Stimulated activated CD4-positive, alpha-beta T cell treated with anti-CD3 and anti-CD28 coated beads, TNF-alpha, amount 100 ng/mL, for 4 hours (primary cell): ENCODE measurements at regions not wholly inside any gene's neighbourhood (a gene's known extent, or its start where the extent isn't known, plus 50 kb on each side); places are given as distances from the start of the nearest gene placed in this dataset.
"Not testable (repeated sequence)": the region's sequence is repeated elsewhere in the genome, so short reads cannot be mapped to it uniquely, and the experiment has no call there.

ENCODE experiments used
- DNase-seq, 3 experiments: peaks; one replicate each; pipeline ENCODE4 v3.0.0-alpha.2; 2020; ENCODE audit warnings: low read depth in 3 of 3

DNA sequence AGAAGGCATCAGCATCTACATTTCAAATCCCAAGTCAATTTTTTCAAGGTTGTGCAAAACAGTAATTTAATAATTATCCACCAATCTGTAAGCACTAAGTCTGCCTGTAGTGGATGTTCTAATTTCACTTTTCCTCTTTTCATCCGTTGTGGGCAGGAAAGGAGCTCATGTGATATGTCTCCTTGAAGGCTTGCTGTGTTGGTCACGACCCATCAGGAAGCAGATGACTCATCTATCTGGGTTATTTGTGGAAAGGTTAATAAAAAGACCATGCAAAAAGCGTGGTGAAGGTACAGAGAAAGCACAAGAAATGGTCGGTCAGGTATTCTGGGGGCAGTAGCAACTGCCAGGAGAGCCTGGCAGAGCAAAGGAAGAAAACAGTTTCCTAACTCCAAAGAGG, 476.7 kb upstream of the RAB6C start:
- DNase-seq, result no peak

DNA sequence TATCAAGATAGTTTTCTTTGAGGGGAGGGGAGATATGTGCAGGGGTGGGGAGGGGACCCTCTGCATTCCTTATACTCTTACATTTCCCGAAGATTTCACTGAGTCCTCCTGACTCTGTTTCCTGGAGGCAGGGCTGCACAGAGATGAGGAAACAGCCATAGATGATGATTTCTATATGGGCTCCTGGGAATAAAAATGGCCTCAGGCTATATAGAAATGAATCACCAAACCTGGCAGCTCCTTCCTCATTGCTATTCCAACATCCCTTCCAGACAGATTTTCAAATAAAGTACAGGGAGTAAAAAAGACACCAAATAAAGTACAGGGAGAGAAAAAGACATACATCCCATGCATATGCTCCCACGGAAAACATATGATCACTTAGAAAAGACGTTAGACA, 474.8 kb upstream of the RAB6C start:
- no peak for DNase-seq

DNA sequence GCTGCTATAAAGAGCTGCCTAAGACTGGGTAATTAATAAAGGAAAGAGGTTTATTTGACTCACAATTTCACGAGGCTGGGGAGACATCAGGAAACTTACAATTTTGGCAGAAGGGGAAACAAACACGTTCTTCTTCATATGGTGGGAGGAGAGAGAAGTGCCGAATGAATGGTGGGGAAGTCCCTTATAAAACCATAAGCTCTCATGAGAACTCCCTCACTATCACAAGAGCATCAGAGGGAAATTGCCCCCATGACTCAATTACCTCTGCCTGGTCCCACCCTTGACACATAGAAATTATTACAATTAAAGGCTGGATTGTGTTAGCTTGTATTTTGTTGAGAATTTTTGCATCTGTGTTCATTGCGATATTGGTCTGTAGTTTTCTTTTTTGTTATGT, 460.5 kb upstream of the RAB6C start:
- DNase-seq, result no peak

DNA sequence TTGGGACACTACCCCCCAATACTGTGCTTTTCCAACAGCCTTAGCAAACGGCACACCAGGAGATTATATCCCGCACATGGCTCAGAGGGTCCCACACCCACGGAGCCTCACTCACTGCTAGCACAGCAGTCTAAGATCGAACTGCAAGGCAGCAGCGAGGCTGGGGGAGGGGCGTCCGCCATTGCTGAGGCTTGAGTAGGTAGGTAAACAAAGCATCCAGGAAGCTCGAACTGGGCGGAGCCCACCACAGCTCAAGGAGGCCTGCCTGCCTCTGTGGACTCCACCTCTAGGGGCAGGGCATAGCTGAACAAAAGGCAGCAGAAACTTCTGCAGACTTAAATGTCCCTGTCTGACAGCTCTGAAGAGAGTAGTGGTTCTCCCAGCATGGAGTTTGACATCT, 447.3 kb upstream of the RAB6C start:
- not testable (repeated sequence) for DNase-seq

DNA sequence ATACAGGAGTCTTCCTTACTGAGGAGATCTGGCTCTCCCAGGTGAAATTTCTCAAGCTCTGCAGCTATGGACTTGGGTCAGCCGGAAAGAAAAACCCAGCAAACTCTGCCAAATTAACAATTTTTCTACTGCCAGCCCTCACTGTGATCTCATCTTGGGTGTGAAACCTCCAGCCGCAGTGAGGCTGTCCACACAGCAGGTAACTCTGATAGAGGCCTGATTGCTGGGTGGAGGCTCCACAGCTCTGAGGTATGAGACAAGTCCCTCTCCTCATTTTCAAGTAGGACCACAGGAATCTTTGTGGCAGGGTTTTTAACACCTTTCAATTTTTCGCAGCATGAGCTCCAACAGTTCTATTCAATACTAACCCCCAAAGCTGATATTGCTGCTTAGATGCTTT, 430.6 kb upstream of the RAB6C start:
- no peak for DNase-seq

DNA sequence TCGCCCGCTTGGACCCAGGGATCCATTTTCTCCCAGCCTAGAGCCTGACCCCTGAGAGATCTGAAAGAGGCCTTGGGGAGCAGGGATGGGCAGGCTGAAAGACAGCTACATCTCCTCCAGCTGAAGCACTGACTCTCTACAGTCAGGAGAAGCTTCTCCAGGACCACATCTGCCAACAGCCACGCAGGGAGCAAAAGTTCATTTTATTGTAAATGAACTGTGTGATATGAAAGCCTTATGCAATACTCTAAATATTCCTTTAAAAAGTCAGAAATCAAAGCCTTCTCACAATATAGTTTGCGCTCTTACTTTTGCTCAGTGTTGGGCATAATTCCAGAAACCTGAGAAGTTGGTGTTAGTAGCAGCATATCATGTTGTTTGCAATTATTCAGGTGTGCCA, 428.9 kb upstream of the RAB6C start:
- no peak for DNase-seq

DNA sequence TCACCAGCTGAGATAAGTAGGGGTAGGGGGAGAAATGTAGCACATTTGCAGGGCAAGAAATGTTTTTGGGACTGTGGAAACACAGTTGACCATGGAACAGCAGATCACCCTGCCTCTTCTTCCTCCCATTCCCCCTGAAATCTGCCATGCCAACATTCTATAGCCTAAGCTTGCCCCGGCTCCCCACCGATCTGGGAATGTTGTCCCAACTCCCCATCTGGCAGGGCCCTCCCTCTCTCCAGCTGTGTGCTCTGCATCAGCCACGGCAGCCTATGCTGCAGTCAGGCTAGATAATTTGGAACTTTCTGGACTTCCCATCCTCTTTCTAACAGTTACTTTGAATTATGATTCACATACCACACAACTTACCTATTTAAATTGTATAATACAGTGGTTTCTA, 425.1 kb upstream of the RAB6C start:
- DNase-seq, result no peak

DNA sequence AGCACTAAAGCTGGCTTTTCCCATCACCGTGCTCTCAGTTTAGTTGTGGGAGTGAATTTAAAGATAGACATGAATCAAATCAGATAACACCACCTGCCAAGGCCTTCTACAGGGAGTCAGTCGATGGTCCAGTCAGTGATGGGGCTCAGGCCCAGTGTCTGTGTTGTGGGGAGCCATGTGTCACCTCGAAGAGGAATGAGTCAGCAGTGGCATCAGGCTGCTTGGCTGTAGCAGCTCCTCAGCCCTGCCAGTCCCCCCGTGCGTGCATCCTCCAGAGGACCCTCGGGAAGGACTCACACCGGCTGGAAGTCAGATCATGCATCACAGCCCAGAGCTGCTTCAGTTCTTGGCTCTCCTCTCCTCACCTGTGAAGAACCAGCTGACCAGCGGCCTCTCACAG, 420.4 kb upstream of the RAB6C start:
- no peak for DNase-seq

DNA sequence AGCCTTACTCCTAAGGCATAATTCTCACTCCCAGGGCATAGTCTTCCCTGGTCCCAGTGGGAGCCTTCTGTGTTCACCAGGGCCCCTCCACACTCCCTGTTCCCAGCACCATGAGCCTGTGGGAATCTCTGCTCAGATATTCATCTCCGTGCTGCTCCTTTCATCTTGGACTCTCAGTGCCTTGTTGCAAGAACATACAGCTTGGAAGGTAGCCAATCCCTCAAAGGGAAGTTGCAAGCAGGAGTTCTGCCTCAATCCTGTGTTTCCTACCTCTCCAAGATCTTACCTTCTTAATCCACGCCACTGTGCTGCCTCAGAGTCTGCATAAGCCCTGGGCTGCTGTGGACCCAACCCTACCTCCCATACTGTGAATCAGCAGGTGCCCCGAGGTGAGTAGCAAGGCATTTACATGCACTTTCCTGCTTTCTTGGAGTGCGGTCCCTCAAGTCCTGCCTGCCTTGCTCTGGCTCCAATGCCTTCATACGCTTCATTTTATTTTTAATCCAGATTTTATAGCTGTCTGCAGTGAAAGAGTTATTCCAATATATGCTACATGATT, 413.8 kb upstream of the RAB6C start:
- no peak for DNase-seq

DNA sequence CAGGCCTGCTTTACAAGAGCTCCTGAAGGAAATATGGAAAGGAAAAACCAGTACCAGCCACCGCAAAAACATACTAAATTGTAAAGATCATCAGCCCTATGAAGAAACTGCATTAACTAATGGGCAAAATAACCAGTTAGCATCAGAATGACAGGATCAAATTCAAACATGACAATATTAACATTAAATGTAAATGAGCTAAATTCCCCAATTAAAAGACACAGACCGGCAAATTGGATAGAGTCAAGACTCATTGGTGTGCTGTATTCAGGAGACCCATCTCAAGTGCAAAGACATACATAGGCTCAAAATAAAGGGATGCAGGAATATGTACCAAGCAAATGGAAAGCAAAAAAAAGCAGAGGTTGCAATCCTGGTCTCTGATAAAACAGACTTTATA, 408.7 kb upstream of the RAB6C start:
- DNase-seq, result not testable (repeated sequence)

DNA sequence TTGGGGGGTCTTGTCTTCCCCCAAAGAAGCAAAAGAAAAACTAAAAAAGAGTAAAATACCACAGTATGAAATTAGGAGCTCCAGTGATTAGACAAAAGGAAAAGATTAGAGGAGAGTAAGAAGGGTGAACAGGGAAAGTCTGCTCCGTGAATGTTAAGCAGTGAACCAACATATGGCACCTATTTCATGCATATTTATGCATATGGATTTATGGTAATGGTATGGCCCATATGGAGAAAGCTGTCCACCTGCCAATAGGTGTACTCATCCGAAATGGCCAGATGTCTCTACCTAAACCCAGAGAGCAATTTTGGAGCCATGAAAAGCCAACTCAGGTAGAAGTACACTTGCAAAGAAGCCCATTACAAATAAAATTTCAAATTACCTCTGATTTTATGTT, 404.0 kb upstream of the RAB6C start:
- no peak for DNase-seq

DNA sequence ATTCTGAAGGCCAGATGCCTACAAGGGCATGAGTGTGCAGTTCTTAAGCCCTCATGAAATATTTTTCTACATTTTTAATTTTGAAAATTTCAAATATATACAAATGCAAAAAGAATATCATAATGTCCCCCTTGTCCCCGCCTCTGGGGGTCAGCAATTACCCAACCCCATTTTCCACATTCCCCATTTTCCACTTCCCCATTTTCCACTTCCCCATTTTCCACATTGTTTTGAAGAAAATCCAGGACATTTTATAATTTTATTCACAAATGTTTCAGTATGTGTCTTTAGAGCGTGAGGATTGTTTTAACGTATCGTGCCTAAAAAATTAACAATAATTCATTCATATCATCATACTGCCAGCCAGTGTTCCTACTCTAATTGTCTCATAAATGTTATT, 403.6 kb upstream of the RAB6C start:
- DNase-seq, result no peak

DNA sequence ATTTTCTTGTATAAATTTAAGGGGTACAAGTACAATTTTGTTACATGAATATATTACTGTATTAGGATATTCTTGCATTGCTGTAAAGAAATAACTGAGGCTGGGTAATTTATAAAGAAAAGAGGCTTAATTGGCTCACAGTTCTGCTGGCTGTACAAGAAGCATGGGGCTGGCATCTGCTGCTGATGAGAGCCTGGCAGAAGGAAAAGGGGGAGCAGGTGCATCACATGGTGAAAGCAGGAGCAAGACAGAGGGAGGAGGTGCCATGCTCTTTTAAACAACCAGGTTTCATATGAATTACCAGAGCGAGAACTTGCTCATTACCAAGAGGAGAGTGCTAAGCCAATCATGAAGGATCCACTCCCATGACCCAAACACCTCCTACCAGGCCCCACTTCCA, 399.5 kb upstream of the RAB6C start:
- no peak for DNase-seq

DNA sequence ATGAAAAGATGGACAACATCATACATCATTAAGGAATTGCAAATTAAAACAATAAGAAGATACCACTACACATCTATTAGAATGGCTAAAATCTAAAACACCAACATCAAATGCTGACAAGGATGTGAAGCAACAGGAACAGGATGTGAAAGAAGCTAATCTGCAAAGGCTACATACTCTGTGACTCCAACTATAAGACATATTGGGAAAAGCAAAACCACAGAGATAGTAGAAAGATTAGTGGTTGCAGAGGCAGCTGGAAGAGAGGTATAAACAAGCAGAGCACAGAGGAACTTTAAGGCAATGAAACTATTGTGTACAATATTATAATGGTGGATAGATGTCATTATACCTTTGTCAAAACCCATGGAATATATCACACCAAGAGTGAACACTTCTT, 393.7 kb upstream of the RAB6C start:
- no peak for DNase-seq

DNA sequence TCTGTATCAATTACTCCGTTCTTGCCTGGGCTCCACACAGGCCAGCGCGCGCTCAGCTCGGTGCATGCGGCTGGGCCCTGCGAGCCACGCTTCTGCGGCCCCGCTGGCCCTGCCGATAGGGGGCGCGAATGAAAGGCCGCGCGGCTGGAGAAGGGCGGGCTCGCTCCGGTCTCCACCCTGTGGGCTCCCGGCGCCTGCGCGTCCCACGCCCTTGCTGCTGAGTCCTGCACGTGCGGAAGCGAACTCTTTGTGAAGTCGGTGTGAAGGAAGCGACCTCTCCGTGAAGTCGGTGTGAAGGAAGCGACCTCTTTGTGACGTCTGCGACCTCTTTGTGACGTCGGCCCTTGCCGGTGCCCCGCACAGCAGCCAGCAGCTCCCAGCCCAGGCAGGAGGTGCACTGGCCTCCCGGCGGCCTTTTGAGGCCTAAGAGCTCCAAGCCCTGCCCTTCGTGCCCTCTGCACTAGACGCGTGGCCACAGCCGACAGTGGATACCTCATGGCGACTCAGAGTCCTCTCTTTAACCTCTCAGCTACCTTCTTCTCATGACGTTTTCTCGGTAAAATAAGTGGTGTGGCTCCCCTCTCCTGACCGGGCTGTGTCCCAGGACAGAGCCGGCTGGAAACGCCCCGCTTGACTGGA, 391.9 kb upstream of the RAB6C start:
- no peak for DNase-seq

DNA sequence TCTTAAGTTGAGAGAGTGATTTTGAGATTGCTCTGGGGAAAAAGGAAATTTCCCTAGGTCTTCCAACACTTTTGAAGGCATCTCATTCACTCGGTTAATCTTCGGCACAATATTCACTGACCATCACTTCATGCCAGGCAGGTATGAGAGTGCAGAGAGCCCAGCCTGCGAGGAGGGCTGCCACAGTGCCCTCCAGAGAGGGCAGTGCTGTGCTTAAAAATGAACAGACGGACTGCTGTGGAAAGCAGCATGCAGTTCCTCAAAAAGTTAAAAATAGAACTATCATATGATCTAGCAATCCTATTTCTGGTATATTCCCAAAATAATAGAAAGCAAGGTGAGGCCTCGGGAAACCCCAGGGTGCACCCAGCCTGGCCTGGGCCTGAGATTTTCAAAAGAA, 374.9 kb upstream of the RAB6C start:
- no peak for DNase-seq

DNA sequence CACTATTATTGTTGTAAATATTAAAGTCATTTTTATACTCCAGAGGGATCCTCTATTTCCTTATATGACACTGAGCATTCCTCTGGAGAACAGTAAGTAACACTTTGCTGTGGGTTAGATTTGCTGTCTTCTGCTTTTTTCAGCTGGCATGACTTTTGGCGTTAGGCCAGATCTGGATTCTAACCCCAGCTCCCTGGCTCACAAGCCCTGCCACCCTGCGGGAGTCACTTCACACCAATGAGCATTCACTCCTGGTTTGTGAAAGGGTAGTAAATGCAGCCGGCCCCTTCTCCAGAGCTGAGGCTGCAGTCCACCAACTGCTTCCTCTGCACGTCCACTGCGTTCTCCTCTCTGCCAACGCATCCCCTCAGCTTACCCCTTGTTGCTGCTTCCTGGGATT, 373.8 kb upstream of the RAB6C start:
- no peak for DNase-seq

DNA sequence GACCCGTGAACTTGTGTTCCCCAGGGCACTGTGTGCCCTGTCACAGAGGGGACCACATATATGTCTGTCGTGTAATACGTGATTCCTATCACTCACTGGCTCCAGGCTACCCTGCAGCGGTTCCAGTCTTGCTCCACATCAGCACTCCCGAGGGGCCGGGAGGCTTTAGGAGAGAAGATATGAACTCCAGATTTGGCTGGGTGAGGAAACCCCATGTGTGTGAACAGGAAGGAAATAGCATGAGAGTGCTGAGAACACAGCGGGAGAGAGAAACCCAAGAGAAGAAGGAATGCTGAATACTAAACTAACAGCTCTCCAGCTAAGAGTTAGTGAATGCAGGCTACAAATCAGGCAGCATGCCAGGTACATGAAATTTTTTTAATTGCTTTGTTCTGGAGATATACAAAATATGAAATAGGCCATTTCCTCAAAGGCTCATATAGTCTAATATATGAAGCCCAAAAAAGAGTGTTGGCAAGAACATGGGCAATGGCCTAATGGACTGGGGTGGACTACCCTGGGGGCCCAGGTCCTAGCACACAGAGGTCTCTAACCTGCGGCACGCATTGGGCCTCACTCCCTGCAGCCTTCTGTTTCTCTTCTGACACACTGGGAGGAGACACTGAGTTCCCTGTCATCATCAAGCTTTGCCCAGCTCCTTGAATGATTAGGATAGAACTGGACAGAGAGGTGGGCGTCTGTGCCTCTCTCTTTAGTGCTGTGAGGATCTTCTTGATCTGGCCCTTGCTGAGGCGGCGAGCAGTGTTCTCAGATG, 372.8 kb upstream of the RAB6C start:
- DNase-seq, result no peak

DNA sequence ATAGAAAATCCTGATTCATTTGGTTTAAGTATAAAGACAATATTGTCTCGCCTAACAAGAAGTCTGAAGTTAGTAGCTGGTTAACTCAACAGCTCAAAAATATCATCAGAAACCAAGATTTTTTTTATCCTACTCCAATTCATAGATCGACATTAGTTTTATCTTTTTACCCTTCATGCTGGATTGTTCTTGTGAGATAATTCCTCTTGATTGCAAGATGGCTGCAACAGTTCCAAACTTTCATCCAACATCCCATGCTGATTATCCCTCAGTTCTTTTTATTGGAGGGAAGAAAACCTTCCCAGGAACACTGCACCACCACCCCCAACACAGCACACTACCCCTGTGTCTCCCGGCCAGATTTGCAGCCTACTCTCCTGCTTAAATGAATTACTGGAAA, 370.2 kb upstream of the RAB6C start:
- no peak for DNase-seq

DNA sequence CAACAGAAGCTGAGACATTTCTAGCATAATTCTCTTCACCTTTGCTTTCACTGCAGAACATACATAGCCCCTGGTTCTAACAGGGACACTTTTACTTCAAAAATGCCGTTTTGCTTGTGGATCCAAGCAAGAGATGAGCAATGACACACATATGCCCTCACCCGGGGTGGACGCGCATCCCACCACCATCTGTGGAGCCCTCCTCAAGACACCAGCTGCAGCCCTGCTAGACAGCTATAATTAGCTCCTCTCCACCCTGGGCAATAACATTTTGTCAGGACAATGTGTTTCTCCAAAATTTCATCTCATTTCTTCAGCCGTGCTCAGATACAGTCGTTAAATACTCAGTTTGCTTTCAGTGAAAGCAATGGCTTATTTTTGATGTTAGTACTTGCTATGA, 368.7 kb upstream of the RAB6C start:
- DNase-seq, result no peak

DNA sequence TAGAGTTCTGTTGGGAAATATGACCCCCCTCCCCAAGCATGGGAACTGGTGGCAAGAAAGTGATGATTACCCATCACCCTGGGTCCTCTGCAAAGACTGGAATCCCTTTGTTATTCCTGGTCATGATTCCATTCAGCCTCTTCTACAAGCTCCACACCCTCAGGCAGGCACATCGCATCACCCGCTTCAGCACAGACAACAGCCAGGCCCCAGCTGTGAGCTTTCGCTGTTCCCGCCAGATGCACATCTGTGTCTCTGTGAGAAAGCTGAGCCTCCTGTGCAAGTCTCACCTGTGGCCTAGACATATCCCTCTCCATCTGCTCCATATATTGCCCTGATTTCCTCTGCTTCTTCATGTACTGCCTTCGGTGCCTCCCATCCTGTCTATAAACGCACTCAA, 368.0 kb upstream of the RAB6C start:
- DNase-seq, result no peak

DNA sequence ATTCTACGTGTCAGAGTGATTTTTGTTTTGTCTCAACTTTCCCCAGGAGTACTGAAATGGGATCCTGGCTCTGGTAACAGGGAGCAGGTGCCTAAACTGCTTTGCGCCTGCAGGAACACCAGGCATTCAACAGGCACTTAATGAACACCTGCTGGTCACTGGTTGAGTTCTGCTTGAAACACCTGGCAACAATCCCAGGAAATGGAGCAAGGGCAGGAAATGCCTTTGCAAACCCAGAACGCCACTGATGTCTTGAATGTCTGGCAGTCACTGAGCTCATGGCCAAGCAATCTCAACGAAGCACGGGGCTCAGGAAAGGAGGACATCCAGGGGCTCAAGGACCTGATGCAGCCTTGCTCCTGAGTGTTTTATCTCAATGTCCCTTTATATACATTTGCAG, 360.0 kb upstream of the RAB6C start:
- no peak for DNase-seq

DNA sequence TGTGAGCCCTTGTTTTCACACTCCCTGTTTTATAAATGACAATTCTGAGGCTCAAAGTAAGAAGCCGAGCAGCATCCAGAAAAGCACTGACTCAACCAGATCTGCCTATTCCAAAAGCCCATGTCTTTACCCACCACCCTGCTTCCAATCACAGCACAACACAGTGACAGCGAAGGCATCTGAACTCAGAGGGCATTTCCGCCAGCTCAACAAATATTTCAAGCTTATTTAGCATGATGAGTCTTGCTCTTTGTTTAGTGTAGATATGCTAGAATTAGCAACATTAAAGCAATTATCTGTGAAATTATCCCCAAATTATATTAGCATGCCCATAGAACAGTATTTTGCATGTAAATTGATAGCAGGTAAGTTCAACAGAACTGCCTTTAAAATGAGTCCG, 359.1 kb upstream of the RAB6C start:
- no peak for DNase-seq

DNA sequence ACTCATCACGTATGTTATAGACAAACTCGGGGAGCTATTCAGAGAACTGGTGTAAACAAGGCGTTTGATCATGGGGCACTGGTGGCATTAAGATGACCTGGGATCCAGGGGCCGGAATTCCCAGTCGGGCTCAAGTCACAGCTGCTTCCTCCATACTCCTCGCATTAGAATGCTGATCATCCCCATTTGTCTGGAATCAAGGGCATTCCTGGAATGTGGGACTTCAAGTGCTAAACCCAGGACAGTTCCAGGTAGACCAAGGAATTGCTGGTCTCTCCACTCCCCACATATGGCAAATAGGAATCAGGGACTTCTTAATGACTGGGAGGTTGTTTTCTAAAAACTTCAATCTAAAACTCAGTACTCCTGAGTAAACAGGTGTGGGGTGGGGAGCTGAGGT, 355.7 kb upstream of the RAB6C start:
- no peak for DNase-seq
